ENCODE measurements at regions not wholly inside any gene's neighbourhood (a gene's known extent, or its start where the extent isn't known, plus 50 kb on each side); places are given as distances from the start of the nearest gene placed in this dataset.

- H3K27me3 Mint-ChIP-seq (ENCODE audit: low read depth in 3 of 3) = peaks cover 2 to 6% (median 3%) of the 10 kb centered on the region in 3 donors
- H3K9me3 Mint-ChIP-seq = peaks cover 0 to 4% (median 0%) of the 10 kb centered on the region in 6 donors
- no peak for DNase-seq
- H3K4me1 Mint-ChIP-seq = no peaks in the 10 kb centered on the region
- no peak overlapping the region for H3K27ac Mint-ChIP-seq
- H3K4me3 Mint-ChIP-seq = no peak overlapping the region
- H3K36me3 Mint-ChIP-seq = no peaks in the 10 kb centered on the region
Measured at GRCh38 chr10:121294630-121295029, 303.6 kb downstream of the FGFR2 start.

GRCh38 chr10:121296378-121296777, 301.9 kb downstream of the FGFR2 start:
- Mint-ChIP-seq H3K36me3 (no peaks in the 10 kb centered on the region), H3K27me3 (ENCODE audit: low read depth in 3 of 3) (peaks cover 2 to 6% (median 3%) of the 10 kb centered on the region in 3 donors), H3K27ac (no peak overlapping the region), H3K4me3 (no peak overlapping the region), H3K4me1 (no peaks in the 10 kb centered on the region), H3K9me3 (peaks cover 0 to 6% (median 0%) of the 10 kb centered on the region in 6 donors)
- DNase-seq = no peak

- Mint-ChIP-seq H3K9me3 (peaks cover 0 to 6% (median 0%) of the 10 kb centered on the region in 6 donors), H3K4me3 (no peak overlapping the region), H3K27me3 (ENCODE audit: low read depth in 3 of 3) (peaks cover 2 to 3% (median 2%) of the 10 kb centered on the region in 3 donors), H3K4me1 (no peaks in the 10 kb centered on the region), H3K36me3 (no peaks in the 10 kb centered on the region), H3K27ac (no peak overlapping the region)
- no peak for DNase-seq
Measured at GRCh38 chr10:121296881-121297585, 301.2 kb downstream of the FGFR2 start.

- peaks cover 2 to 3% (median 2%) of the 10 kb centered on the region in 3 donors for H3K27me3 Mint-ChIP-seq (ENCODE audit: low read depth in 3 of 3)
- H3K27ac Mint-ChIP-seq = no peak overlapping the region
- no peak overlapping the region for H3K4me3 Mint-ChIP-seq
- H3K36me3 Mint-ChIP-seq = no peaks in the 10 kb centered on the region
- H3K4me1 Mint-ChIP-seq = no peaks in the 10 kb centered on the region
- no peak for DNase-seq
- peaks cover 0 to 6% (median 0%) of the 10 kb centered on the region in 6 donors for H3K9me3 Mint-ChIP-seq
Measured at GRCh38 chr10:121300723-121301122, 297.5 kb downstream of the FGFR2 start.

- peaks cover 2 to 5% (median 3%) of the 10 kb centered on the region in 3 donors for H3K27me3 Mint-ChIP-seq (ENCODE audit: low read depth in 3 of 3)
- no peaks in the 10 kb centered on the region for H3K4me1 Mint-ChIP-seq
- no peak overlapping the region for H3K27ac Mint-ChIP-seq
- H3K4me3 Mint-ChIP-seq = no peak overlapping the region
- H3K9me3 Mint-ChIP-seq = peaks cover 0 to 6% (median under 1%) of the 10 kb centered on the region in 6 donors
- DNase-seq = no peak
- H3K36me3 Mint-ChIP-seq = no peaks in the 10 kb centered on the region
Measured at GRCh38 chr10:121302541-121303180, 295.6 kb downstream of the FGFR2 start.

- Mint-ChIP-seq H3K4me1 (no peaks in the 10 kb centered on the region), H3K36me3 (no peaks in the 10 kb centered on the region), H3K27me3 (ENCODE audit: low read depth in 3 of 3) (peaks cover 2 to 5% (median 3%) of the 10 kb centered on the region in 3 donors), H3K4me3 (no peak overlapping the region), H3K27ac (no peak overlapping the region), H3K9me3 (peaks cover 0 to 4% (median under 1%) of the 10 kb centered on the region in 6 donors)
- no peak for DNase-seq
Measured at GRCh38 chr10:121303287-121303890, 294.9 kb downstream of the FGFR2 start.

GRCh38 chr10:121305066-121305465, 293.2 kb downstream of the FGFR2 start:
- H3K36me3 Mint-ChIP-seq = no peaks in the 10 kb centered on the region
- no peaks in the 10 kb centered on the region for H3K4me1 Mint-ChIP-seq
- H3K27ac Mint-ChIP-seq = no peak overlapping the region
- no peak for DNase-seq
- no peak overlapping the region for H3K4me3 Mint-ChIP-seq
- peaks cover 0 to 3% (median under 1%) of the 10 kb centered on the region in 6 donors for H3K9me3 Mint-ChIP-seq
- peaks cover 2 to 3% (median 2%) of the 10 kb centered on the region in 3 donors for H3K27me3 Mint-ChIP-seq (ENCODE audit: low read depth in 3 of 3)

- Mint-ChIP-seq H3K27ac (no peak overlapping the region), H3K4me3 (no peak overlapping the region), H3K36me3 (no peaks in the 10 kb centered on the region), H3K27me3 (ENCODE audit: low read depth in 3 of 3) (peaks cover 2 to 8% (median 2%) of the 10 kb centered on the region in 3 donors), H3K4me1 (no peaks in the 10 kb centered on the region), H3K9me3 (peaks cover 0 to 2% (median 0%) of the 10 kb centered on the region in 6 donors)
- DNase-seq = no peak
Measured at GRCh38 chr10:121306159-121306673, 292.0 kb downstream of the FGFR2 start.

GRCh38 chr10:121307411-121307980, 290.7 kb downstream of the FGFR2 start:
- no peaks in the 10 kb centered on the region for H3K36me3 Mint-ChIP-seq
- H3K27ac Mint-ChIP-seq = no peak overlapping the region
- H3K9me3 Mint-ChIP-seq = peaks cover 0 to 4% (median 2%) of the 10 kb centered on the region in 6 donors
- H3K27me3 Mint-ChIP-seq (ENCODE audit: low read depth in 3 of 3) = peaks cover 2 to 8% (median 2%) of the 10 kb centered on the region in 3 donors
- no peak for DNase-seq
- no peaks in the 10 kb centered on the region for H3K4me1 Mint-ChIP-seq
- no peak overlapping the region for H3K4me3 Mint-ChIP-seq

GRCh38 chr10:121308020-121308419, 290.2 kb downstream of the FGFR2 start:
- Mint-ChIP-seq H3K27ac (no peak overlapping the region), H3K4me1 (no peaks in the 10 kb centered on the region), H3K36me3 (no peaks in the 10 kb centered on the region), H3K9me3 (peaks cover 0 to 4% (median 2%) of the 10 kb centered on the region in 6 donors), H3K27me3 (ENCODE audit: low read depth in 3 of 3) (peaks cover 2 to 8% (median 2%) of the 10 kb centered on the region in 3 donors), H3K4me3 (no peak overlapping the region)
- no peak for DNase-seq

- DNase-seq = no peak
- no peaks in the 10 kb centered on the region for H3K4me1 Mint-ChIP-seq
- no peaks in the 10 kb centered on the region for H3K36me3 Mint-ChIP-seq
- H3K9me3 Mint-ChIP-seq = peaks cover 0 to 4% (median 2%) of the 10 kb centered on the region in 6 donors
- no peak overlapping the region for H3K27ac Mint-ChIP-seq
- no peak overlapping the region for H3K4me3 Mint-ChIP-seq
- H3K27me3 Mint-ChIP-seq (ENCODE audit: low read depth in 3 of 3) = peaks cover 2 to 6% (median 2%) of the 10 kb centered on the region in 3 donors
Measured at GRCh38 chr10:121309164-121309563, 289.1 kb downstream of the FGFR2 start.

GRCh38 chr10:121310151-121310711, 288.0 kb downstream of the FGFR2 start:
- H3K27ac Mint-ChIP-seq = no peak overlapping the region
- peaks cover 2 to 6% (median 2%) of the 10 kb centered on the region in 3 donors for H3K27me3 Mint-ChIP-seq (ENCODE audit: low read depth in 3 of 3)
- no peaks in the 10 kb centered on the region for H3K36me3 Mint-ChIP-seq
- H3K9me3 Mint-ChIP-seq = peaks cover 0 to 4% (median 2%) of the 10 kb centered on the region in 6 donors
- H3K4me1 Mint-ChIP-seq = no peaks in the 10 kb centered on the region
- no peak for DNase-seq
- no peak overlapping the region for H3K4me3 Mint-ChIP-seq

- H3K27ac Mint-ChIP-seq = no peak overlapping the region
- H3K4me3 Mint-ChIP-seq = no peak overlapping the region
- no peak for DNase-seq
- H3K4me1 Mint-ChIP-seq = no peaks in the 10 kb centered on the region
- peaks cover 1 to 12% (median 3%) of the 10 kb centered on the region in 3 donors for H3K27me3 Mint-ChIP-seq (ENCODE audit: low read depth in 3 of 3)
- peaks cover 0 to 4% (median 2%) of the 10 kb centered on the region in 6 donors for H3K9me3 Mint-ChIP-seq
- H3K36me3 Mint-ChIP-seq = no peaks in the 10 kb centered on the region
Measured at GRCh38 chr10:121311812-121312443, 286.3 kb downstream of the FGFR2 start.

All from immature natural killer cell (primary cell).